Hepatocyte (in vitro differentiated cells): ENCODE measurements at regions not wholly inside any gene's neighbourhood (a gene's known extent, or its start where the extent isn't known, plus 50 kb on each side); places are given as distances from the start of the nearest gene placed in this dataset.

Experiments
- DNase-seq: peaks from one replicate; pipeline ENCODE4 v3.0.0-alpha.2; 2016; ENCODE audit warnings: low spot score
- H2AFZ ChIP-seq: fragments of 200-600 bp; sonication (generic); 2 replicates; pipeline ENCODE4 v1.6.0; 2016; ENCODE audit warnings: antibody characterized with exemption, mild to moderate bottlenecking
- H3K27ac ChIP-seq: fragments of 200-600 bp; sonication (generic); 2 replicates; pipeline ENCODE4 v1.5.1; 2016; ENCODE audit warnings: mild to moderate bottlenecking
- H3K27me3 ChIP-seq: fragments of 200-600 bp; sonication (generic); 2 replicates; pipeline ENCODE4 v1.6.1; 2016
- H3K36me3 ChIP-seq: fragments of 200-600 bp; sonication (generic); replicated peaks from 2 replicates; pipeline ENCODE4 v1.5.1; 2016; ENCODE audit warnings: low read depth; ENCODE audit not compliant: insufficient read depth
- H3K4me1 ChIP-seq: fragments of 200-600 bp; sonication (generic); 2 replicates; pipeline ENCODE4 v1.5.1; 2016; ENCODE audit warnings: mild to moderate bottlenecking, moderate library complexity; ENCODE audit not compliant: insufficient read depth
- H3K4me2 ChIP-seq: fragments of 200-600 bp; sonication (generic); 2 replicates; pipeline ENCODE4 v1.6.0; 2016
- H3K4me3 ChIP-seq: fragments of 200-600 bp; sonication (generic); 2 replicates; pipeline ENCODE4 v1.5.1; 2016; ENCODE audit warnings: mild to moderate bottlenecking
- H3K79me2 ChIP-seq: fragments of 200-600 bp; sonication (generic); 2 replicates; pipeline ENCODE4 v1.6.0; 2017; ENCODE audit warnings: mild to moderate bottlenecking
- H3K9me2 ChIP-seq: fragments of 200-600 bp; sonication (generic); replicated peaks from 2 replicates; pipeline ENCODE4 v1.6.0; 2017; ENCODE audit warnings: mild to moderate bottlenecking; ENCODE audit not compliant: insufficient read depth
- H3K9me3 ChIP-seq: fragments of 200-600 bp; sonication (generic); 2 replicates; pipeline ENCODE4 v1.5.1; 2016; ENCODE audit warnings: low read depth, mild to moderate bottlenecking
- H4K20me1 ChIP-seq: fragments of 200-600 bp; sonication (generic); 2 replicates; pipeline ENCODE4 v1.6.0; 2016; ENCODE audit warnings: mild to moderate bottlenecking; ENCODE audit not compliant: insufficient read depth, poor library complexity, severe bottlenecking
- EZH2 ChIP-seq: fragments of 200-600 bp; sonication (generic); IDR thresholded peaks from 2 replicates; pipeline ENCODE4 v1.6.1; 2016; ENCODE audit warnings: antibody characterized with exemption, mild to moderate bottlenecking, borderline replicate concordance
- EZH2phosphoT487 ChIP-seq: fragments of 200-600 bp; sonication (generic); IDR thresholded peaks from one replicate; pipeline ENCODE4 v1.6.1; 2018; ENCODE audit warnings: antibody characterized with exemption, mild to moderate bottlenecking, low read depth, moderate library complexity; ENCODE audit not compliant: unreplicated experiment, severe bottlenecking
- WGBS: methylation state at CpG from one replicate; pipeline ENCODE4 v1.1.6; 2016; ENCODE audit warnings: low lambda C conversion rate; ENCODE audit errors: missing lambda C conversion rate; 5-methylcytosine and 5-hydroxymethylcytosine counted together
- TF ChIP-seq, protein P1 (sequence below): fragments of 200-600 bp; sonication (generic); IDR thresholded peaks from 2 replicates; pipeline ENCODE4 v1.5.1; 2016; ENCODE audit warnings: antibody characterized with exemption, mild to moderate bottlenecking; ENCODE audit not compliant: poor library complexity

DNA sequence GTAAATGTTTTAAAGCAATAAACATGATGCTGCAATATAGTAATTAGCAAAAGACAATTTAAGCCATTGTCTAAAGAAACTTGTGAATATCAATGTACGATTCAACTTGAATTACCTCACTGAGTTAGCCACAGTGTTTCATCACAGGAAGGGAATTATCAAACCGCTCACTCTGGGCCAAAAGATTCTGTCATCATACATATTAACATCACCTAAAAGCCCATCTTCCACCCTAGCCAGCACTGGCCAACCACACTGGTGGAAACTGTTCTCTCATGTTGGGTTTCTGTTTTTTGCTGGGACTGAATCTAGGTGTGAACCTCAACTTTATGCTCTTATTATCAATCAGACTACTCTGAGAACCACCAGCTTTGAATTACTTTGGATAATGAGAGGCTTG, 497.7 kb upstream of the THBS1 start:
- no peak for TF ChIP-seq EZH2phosphoT487
- no peak for TF ChIP-seq EZH2
- TF ChIP-seq, protein P1, sequence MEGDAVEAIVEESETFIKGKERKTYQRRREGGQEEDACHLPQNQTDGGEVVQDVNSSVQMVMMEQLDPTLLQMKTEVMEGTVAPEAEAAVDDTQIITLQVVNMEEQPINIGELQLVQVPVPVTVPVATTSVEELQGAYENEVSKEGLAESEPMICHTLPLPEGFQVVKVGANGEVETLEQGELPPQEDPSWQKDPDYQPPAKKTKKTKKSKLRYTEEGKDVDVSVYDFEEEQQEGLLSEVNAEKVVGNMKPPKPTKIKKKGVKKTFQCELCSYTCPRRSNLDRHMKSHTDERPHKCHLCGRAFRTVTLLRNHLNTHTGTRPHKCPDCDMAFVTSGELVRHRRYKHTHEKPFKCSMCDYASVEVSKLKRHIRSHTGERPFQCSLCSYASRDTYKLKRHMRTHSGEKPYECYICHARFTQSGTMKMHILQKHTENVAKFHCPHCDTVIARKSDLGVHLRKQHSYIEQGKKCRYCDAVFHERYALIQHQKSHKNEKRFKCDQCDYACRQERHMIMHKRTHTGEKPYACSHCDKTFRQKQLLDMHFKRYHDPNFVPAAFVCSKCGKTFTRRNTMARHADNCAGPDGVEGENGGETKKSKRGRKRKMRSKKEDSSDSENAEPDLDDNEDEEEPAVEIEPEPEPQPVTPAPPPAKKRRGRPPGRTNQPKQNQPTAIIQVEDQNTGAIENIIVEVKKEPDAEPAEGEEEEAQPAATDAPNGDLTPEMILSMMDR = no peak
- no peaks in the 10 kb centered on the region for H3K27me3 ChIP-seq
- H3K36me3 ChIP-seq = no peaks in the 10 kb centered on the region
- no peak overlapping the region for H3K27ac ChIP-seq
- H2AFZ ChIP-seq = no peak overlapping the region
- peaks cover 11% of the 10 kb centered on the region for H3K4me1 ChIP-seq
- WGBS = 92% methylated on average over 2 of the region's 2 CpGs
- no peaks in the 10 kb centered on the region for H3K9me3 ChIP-seq
- no peak for DNase-seq
- no peak overlapping the region for H3K4me3 ChIP-seq
- no peaks in the 10 kb centered on the region for H3K79me2 ChIP-seq
- H3K9me2 ChIP-seq = no peaks in the 10 kb centered on the region
- no peaks in the 10 kb centered on the region for H4K20me1 ChIP-seq
- no peak overlapping the region for H3K4me2 ChIP-seq

- TF ChIP-seq EZH2phosphoT487 (no peak), EZH2 (no peak)
- TF ChIP-seq, protein P1 = no peak
- no peaks in the 10 kb centered on the region for H3K36me3 ChIP-seq
- H3K79me2 ChIP-seq = no peaks in the 10 kb centered on the region
- no peaks in the 10 kb centered on the region for H3K27me3 ChIP-seq
- H3K4me3 ChIP-seq = no peak overlapping the region
- no peak overlapping the region for H2AFZ ChIP-seq
- no peaks in the 10 kb centered on the region for H3K9me3 ChIP-seq
- peak overlapping the region; percentile 7 for H3K4me2 ChIP-seq
- H3K27ac ChIP-seq = peak overlapping the region; percentile 17
- no peaks in the 10 kb centered on the region for H3K9me2 ChIP-seq
- DNase-seq = no peak
- H3K4me1 ChIP-seq = peaks cover 11% of the 10 kb centered on the region
- 59% methylated on average over 12 of the region's 12 CpGs for WGBS
- H4K20me1 ChIP-seq = no peaks in the 10 kb centered on the region
Observed at GRCh38 chr15:39084674-39085530, 496.0 kb upstream of the THBS1 start.

DNA sequence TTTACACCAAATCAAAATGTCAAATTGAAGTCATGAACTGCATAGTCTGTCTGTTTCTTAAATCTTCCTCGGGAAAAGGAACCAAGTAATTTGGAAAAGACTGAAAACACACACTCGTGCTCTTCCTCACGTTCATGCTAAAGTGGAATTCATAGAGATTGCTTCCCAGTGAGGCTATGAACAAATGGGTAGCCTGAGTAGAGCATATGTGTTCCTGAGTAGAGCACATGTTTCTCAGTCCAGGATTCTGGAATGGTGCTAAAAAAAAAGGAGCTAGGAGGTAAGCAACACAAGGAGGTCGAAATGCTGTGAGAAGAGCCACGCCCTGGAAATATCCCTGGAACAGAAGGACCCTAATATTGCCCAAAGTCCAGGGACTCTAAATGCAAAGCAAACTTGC, 494.2 kb upstream of the THBS1 start:
- Histone ChIP-seq H3K4me3 (no peak overlapping the region), H4K20me1 (no peaks in the 10 kb centered on the region), H3K36me3 (no peaks in the 10 kb centered on the region), H3K9me3 (no peaks in the 10 kb centered on the region), H2AFZ (no peak overlapping the region), H3K9me2 (no peaks in the 10 kb centered on the region), H3K27me3 (no peaks in the 10 kb centered on the region), H3K4me1 (peaks cover 11% of the 10 kb centered on the region), H3K27ac (no peak overlapping the region), H3K4me2 (no peak overlapping the region), H3K79me2 (no peaks in the 10 kb centered on the region)
- TF ChIP-seq EZH2 (no peak), EZH2phosphoT487 (no peak)
- TF ChIP-seq, protein P1 = no peak
- DNase-seq = no peak
- 94% methylated on average over 5 of the region's 5 CpGs for WGBS
